ENCODE measurements at regions not wholly inside any gene's neighbourhood (a gene's known extent, or its start where the extent isn't known, plus 50 kb on each side); places are given as distances from the start of the nearest gene placed in this dataset.

DNA sequence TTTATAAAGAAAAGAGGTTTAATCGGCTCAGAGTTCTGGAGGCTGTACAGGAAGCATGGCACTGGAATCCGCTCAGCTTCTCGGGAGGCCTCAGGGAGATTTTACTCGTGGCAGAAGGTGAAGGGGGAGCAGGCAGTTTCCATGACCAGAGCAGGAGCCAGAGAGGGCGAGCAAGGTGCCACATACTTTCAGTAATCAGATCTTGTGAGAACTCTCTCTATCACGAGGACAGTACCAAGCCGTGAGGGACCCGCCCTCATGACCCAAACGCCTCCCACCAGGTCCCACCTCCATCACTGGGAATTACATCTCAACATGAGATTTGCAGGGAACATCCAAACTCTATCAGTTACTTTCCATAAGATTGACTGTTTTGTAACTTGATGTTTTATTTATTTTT lies 70.7 kb upstream of the SYN2 start:
- ChIA-PET CTCF (no interaction called here), POLR2A (no interaction called here)
- Mint-ChIP-seq H3K9me3 (no peaks in the 10 kb centered on the region), H3K27ac (no peak overlapping the region), H3K36me3 (ENCODE audit: low read depth) (no peaks in the 10 kb centered on the region), H3K4me1 (no peaks in the 10 kb centered on the region), H3K27me3 (peaks cover 1% of the 10 kb centered on the region), H3K4me3 (no peak overlapping the region)
- DNase-seq, result no peak

DNA sequence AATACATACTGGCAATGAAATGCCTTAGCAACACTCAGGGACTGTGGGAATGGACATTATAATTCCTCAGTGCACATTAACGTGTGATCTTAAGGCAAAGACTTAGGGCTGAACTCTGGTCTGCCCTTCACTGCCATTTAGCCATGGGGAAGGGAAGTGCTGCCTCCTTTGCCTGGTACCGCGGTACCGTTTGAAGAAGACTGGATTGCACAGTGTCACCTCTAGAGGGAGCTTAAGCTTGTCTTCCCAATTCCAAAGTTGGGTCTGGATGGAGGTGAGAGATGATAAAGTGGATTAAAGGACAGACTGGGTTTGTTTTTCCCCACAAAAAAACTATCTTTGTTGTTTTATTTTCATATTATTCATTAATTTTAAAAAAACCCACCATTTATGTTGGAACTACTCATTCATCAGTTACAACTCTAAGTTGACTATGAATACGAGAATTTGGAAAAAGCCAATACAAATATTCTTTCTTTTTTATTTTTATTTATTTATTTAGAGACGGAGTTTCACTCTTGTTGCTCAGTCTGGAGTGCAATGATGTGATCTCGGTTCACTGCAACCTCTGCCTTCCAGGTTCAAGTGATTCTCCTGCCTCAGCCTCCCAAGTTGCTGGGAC lies 60.0 kb upstream of the SYN2 start:
- CTCF ChIA-PET, result interaction anchor here (1.3 to 1.7 kb wide), 2 partner anchors 13 to 22 kb away, joined by 3 read pairs; no protein-coding TSS in a partner anchor
- peaks cover 3% of the 10 kb centered on the region for H3K9me3 Mint-ChIP-seq

DNA sequence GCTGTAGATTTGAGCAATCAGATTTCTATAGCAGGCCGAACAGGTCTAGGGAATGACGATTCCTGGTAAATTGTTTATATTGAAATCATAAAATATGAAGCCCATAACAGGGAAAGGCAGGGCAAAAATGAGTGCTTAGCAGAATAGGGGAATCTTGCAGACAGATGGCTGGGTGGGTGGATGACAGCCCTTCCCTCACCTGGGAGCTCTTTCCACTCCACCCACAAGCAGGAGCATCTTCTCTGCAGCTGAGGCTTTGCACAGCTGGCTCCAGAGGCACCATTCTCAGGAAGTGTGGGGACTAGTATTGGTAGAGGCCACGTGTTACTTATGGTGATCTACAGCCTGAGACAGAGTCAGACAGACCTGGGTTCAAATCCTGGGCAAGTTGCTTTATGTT lies 55.9 kb upstream of the SYN2 start:
- no peaks in the 10 kb centered on the region for H3K4me1 Mint-ChIP-seq
- CTCF ChIA-PET, result no interaction called here
- H3K4me3 Mint-ChIP-seq, result no peak overlapping the region
- peaks cover 3% of the 10 kb centered on the region for H3K9me3 Mint-ChIP-seq
- no peak overlapping the region for H3K27ac Mint-ChIP-seq
- H3K27me3 Mint-ChIP-seq, result peaks cover 8% of the 10 kb centered on the region
- POLR2A ChIA-PET, result no interaction called here
- no peaks in the 10 kb centered on the region for H3K36me3 Mint-ChIP-seq (ENCODE audit: low read depth)
- DNase-seq, result no peak

More for the DNA sequence above, 60.0 kb upstream of the SYN2 start:
- no peak overlapping the region for H3K4me3 Mint-ChIP-seq
- no peak overlapping the region for H3K27ac Mint-ChIP-seq
- H3K36me3 Mint-ChIP-seq (ENCODE audit: low read depth), result no peaks in the 10 kb centered on the region
- no peaks in the 10 kb centered on the region for H3K27me3 Mint-ChIP-seq
- POLR2A ChIA-PET, result interaction anchor here (1.0 kb wide), 1 partner anchor 12 kb away, joined by 3 read pairs; no protein-coding TSS in a partner anchor
- no peaks in the 10 kb centered on the region for H3K4me1 Mint-ChIP-seq
- no peak for DNase-seq

DNA sequence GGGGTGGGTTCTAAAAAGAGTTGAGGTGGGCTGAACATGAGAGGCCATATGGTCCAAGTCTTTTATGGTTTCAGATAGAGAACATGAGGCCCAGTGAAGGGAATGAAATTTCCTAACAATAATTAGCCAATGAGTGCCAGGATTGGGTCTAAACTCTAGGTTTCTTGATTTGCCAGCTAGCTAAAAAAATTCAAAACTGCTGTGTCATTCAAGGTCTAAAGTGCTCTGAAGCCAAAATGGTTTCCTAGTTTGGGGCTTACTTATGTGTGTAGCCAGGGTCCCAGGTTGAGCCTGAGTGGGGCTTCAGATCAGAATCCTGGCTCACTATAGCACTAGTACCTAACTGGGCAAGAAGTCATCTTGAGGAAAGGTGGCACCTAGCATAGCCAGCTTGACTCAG lies 55.3 kb upstream of the SYN2 start:
- ChIA-PET POLR2A (no interaction called here), CTCF (no interaction called here)
- no peaks in the 10 kb centered on the region for H3K4me1 Mint-ChIP-seq
- no peak overlapping the region for H3K27ac Mint-ChIP-seq
- DNase-seq, result no peak
- H3K9me3 Mint-ChIP-seq, result peaks cover 2% of the 10 kb centered on the region
- peaks cover 8% of the 10 kb centered on the region for H3K27me3 Mint-ChIP-seq
- H3K4me3 Mint-ChIP-seq, result no peak overlapping the region
- H3K36me3 Mint-ChIP-seq (ENCODE audit: low read depth), result no peaks in the 10 kb centered on the region

- no peak overlapping the region for H3K4me3 Mint-ChIP-seq
Observed at GRCh38 chr3:11949351-11949750, 54.8 kb upstream of the SYN2 start.

DNA sequence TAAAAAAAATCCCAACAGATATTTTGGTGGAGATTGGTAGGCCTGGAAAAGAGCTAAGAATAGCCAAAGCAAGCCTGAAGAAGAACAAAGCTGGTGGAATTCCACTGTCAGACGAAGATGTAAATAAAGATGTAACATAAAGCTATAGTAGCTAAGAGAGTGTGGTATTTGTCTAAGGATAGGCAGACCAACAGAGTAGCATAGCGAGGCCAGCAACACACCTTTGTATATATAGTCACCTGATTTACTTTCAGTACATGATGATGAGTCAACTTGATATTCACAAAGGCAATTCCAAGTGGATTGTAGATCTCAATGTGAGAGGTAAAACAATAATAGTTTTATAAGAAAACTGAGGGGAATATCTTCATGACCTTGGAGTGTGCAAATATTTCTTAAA lies 53.6 kb upstream of the SYN2 start:
- no peaks in the 10 kb centered on the region for H3K9me3 Mint-ChIP-seq
- H3K27me3 Mint-ChIP-seq, result peaks cover 8% of the 10 kb centered on the region
- DNase-seq, result no peak
- ChIA-PET CTCF (no interaction called here), POLR2A (no interaction called here)
- H3K36me3 Mint-ChIP-seq (ENCODE audit: low read depth), result no peaks in the 10 kb centered on the region
- H3K4me3 Mint-ChIP-seq, result no peak overlapping the region
- H3K27ac Mint-ChIP-seq, result no peak overlapping the region
- H3K4me1 Mint-ChIP-seq, result no peaks in the 10 kb centered on the region

More at GRCh38 chr3:11949351-11949750, 54.8 kb upstream of the SYN2 start:
- Mint-ChIP-seq H3K27me3 (peaks cover 8% of the 10 kb centered on the region), H3K4me1 (no peaks in the 10 kb centered on the region), H3K27ac (no peak overlapping the region), H3K9me3 (no peaks in the 10 kb centered on the region), H3K36me3 (ENCODE audit: low read depth) (no peaks in the 10 kb centered on the region)
- ChIA-PET CTCF (no interaction called here), POLR2A (no interaction called here)
- no peak for DNase-seq

GRCh38 chr3:11953350-11953749 lies 50.8 kb upstream of the SYN2 start:
- Mint-ChIP-seq H3K36me3 (ENCODE audit: low read depth) (no peaks in the 10 kb centered on the region), H3K4me1 (no peaks in the 10 kb centered on the region), H3K4me3 (no peak overlapping the region), H3K27me3 (peaks cover 8% of the 10 kb centered on the region), H3K27ac (no peak overlapping the region), H3K9me3 (no peaks in the 10 kb centered on the region)
- CTCF ChIA-PET, result no interaction called here
- POLR2A ChIA-PET, result no interaction called here
- no peak for DNase-seq

DNA sequence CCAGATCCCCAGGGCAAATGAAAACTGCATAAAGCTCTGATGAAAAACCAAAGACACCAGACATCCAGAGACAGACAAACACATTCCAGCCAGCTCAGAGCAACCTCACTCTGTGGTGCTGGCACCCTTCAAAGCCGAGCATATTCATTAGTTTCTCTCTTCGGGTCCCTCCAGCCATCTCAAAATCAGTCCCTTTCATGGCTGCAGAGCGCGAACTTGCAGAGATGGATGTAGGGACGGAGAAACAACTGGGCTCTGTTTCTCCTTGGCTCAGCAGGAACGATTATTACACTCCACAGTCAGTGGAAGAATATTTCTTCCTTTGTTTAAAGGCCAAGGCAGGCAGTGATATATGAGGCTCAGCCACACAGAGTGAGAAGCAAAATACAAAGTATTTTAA lies 50.4 kb upstream of the SYN2 start:
- no peak for DNase-seq
- Mint-ChIP-seq H3K9me3 (no peaks in the 10 kb centered on the region), H3K4me1 (no peaks in the 10 kb centered on the region), H3K4me3 (no peak overlapping the region), H3K27ac (no peak overlapping the region), H3K27me3 (peaks cover 8% of the 10 kb centered on the region), H3K36me3 (ENCODE audit: low read depth) (no peaks in the 10 kb centered on the region)
- ChIA-PET CTCF (no interaction called here), POLR2A (no interaction called here)

DNA sequence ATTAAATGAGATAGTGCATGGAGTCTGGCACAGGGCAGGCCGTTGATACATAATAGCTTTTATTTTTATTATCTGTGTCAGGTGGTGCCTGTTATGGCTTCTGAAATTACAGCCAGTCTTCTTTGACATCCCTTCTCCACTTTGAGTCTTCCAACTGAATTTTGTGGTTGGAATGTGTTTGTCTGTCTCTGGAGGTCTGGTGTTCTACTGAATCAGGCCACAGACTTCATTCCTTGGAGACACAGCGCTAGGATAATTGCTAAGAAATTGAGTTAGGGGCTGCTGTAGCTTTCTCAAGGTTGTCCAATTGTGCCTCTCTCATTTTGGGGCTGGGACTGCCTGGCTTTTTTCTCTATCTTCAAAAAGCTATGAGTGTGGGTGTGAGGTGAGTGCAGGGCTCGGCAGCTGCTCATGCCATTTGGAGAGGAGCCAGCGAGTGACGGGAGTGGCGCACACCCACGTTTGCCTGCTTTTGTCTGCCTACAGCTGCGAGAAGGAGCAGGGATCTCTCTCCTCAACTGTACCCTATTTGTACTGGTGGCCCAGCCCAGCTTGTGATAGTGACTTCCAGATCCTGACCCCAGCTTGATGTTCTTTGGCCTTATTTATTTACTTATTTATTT lies 49.8 kb upstream of the SYN2 start:
- CTCF ChIA-PET, result no interaction called here
- POLR2A ChIA-PET, result no interaction called here
- DNase-seq, result no peak
- Mint-ChIP-seq H3K36me3 (ENCODE audit: low read depth) (no peaks in the 10 kb centered on the region), H3K4me1 (no peaks in the 10 kb centered on the region), H3K9me3 (no peaks in the 10 kb centered on the region), H3K4me3 (no peak overlapping the region), H3K27me3 (peaks cover 8% of the 10 kb centered on the region), H3K27ac (no peak overlapping the region)
